CD14-positive monocyte (primary cell): ENCODE measurements at regions not wholly inside any gene's neighbourhood (a gene's known extent, or its start where the extent isn't known, plus 50 kb on each side); places are given as distances from the start of the nearest gene placed in this dataset.

Experiments
- DNase-seq, 3 donors: peaks; one replicate each; pipeline ENCODE4 v3.0.0-alpha.2; 2011 to 2022
- H2AFZ ChIP-seq: 2 replicates; pipeline ENCODE4 v1.6.0; 2012; ENCODE audit warnings: mild to moderate bottlenecking, low read depth, low read length, inconsistent platforms; ENCODE audit not compliant: insufficient read depth, poor library complexity, severe bottlenecking
- H3K27ac ChIP-seq, 2 donors: 1 replicate in 1 of 2; 2 replicates in 1 of 2; pipeline ENCODE4 v1.5.1; 2012 to 2013; ENCODE audit warnings: low read length in 2 of 2, control low read depth in 1 of 2, inconsistent platforms in 1 of 2, low read depth in 1 of 2, mild to moderate bottlenecking in 1 of 2
- H3K27me3 ChIP-seq, 2 donors: one replicate each; pipeline versions ENCODE4 v1.6.0 to v1.6.1; 2011 to 2013; ENCODE audit warnings: low read length in 2 of 2; ENCODE audit not compliant: control insufficient read depth in 2 of 2, insufficient read depth in 2 of 2
- H3K36me3 ChIP-seq, 2 donors: replicated peaks in 1 of 2; 1 replicate in 1 of 2; 2 replicates in 1 of 2; pipeline versions ENCODE4 v1.5.1 to v1.6.1; 2012 to 2013; ENCODE audit warnings: low read length in 2 of 2, control low read depth in 1 of 2, inconsistent platforms in 1 of 2, mild to moderate bottlenecking in 1 of 2; ENCODE audit not compliant: insufficient read depth in 2 of 2, control insufficient read depth in 1 of 2
- H3K4me1 ChIP-seq, 2 donors: 1 replicate in 1 of 2; 2 replicates in 1 of 2; pipeline versions ENCODE4 v1.5.1 to v1.6.1; 2012 to 2013; ENCODE audit warnings: low read length in 2 of 2, control low read depth in 1 of 2, inconsistent platforms in 1 of 2, mild to moderate bottlenecking in 1 of 2, moderate library complexity in 1 of 2; ENCODE audit not compliant: insufficient read depth in 2 of 2, control insufficient read depth in 1 of 2
- H3K4me2 ChIP-seq: replicated peaks from 2 replicates; pipeline ENCODE3; 2012; ENCODE audit warnings: low read length, moderate library complexity, mild to moderate bottlenecking; ENCODE audit not compliant: poor library complexity, severe bottlenecking; ENCODE audit errors: extremely low read depth
- H3K4me3 ChIP-seq, 3 experiments: fragments of 200-600 bp in 1 of 3; sonication (generic) in 1 of 3; replicated peaks in 1 of 3; 1 replicate in 2 of 3; 2 replicates in 1 of 3; pipeline ENCODE4 v1.5.1; 2011 to 2013; ENCODE audit warnings: low read length in 3 of 3, mild to moderate bottlenecking in 3 of 3, control low read depth in 2 of 3, low read depth in 2 of 3, inconsistent platforms in 1 of 3, moderate library complexity in 1 of 3
- H3K79me2 ChIP-seq: 2 replicates; pipeline ENCODE4 v1.6.0; 2012; ENCODE audit warnings: mild to moderate bottlenecking, control low read depth, inconsistent platforms, low read length, moderate library complexity; ENCODE audit not compliant: insufficient read depth
- H3K9ac ChIP-seq: 2 replicates; pipeline ENCODE4 v1.6.0; 2017; ENCODE audit warnings: low read length, mild to moderate bottlenecking; ENCODE audit not compliant: insufficient read depth, poor library complexity, severe bottlenecking
- H3K9me3 ChIP-seq, 2 donors: replicated peaks in 1 of 2; 1 replicate in 1 of 2; 2 replicates in 1 of 2; pipeline versions ENCODE4 v1.5.1 to v1.6.1; 2012 to 2013; ENCODE audit warnings: low read length in 2 of 2, control low read depth in 1 of 2; ENCODE audit not compliant: control insufficient read depth in 1 of 2, insufficient read depth in 1 of 2
- H4K20me1 ChIP-seq: 2 replicates; pipeline ENCODE4 v1.6.0; 2012; ENCODE audit warnings: mild to moderate bottlenecking, low read length, control low read depth, moderate library complexity; ENCODE audit not compliant: insufficient read depth
- H3K27ac Mint-ChIP-seq, 7 donors: one replicate each; pipeline ENCODE4 v1.8.0; 2020; ENCODE audit warnings: mild to moderate bottlenecking in 7 of 7, mixed read lengths in 7 of 7, moderate library complexity in 6 of 7, inconsistent platforms in 2 of 7
- H3K27me3 Mint-ChIP-seq, 3 donors: one replicate each; pipeline ENCODE4 v1.8.0; 2021 to 2022; ENCODE audit warnings: low read depth in 3 of 3, mild to moderate bottlenecking in 3 of 3, mixed read lengths in 3 of 3, moderate library complexity in 3 of 3, inconsistent platforms in 1 of 3
- H3K36me3 Mint-ChIP-seq, 2 donors: one replicate each; pipeline ENCODE4 v1.8.0; 2020; ENCODE audit warnings: mixed read lengths in 2 of 2, inconsistent platforms in 1 of 2, mild to moderate bottlenecking in 1 of 2
- H3K4me1 Mint-ChIP-seq: one replicate; pipeline ENCODE4 v1.8.0; 2020; ENCODE audit warnings: mild to moderate bottlenecking, mixed read lengths
- H3K4me3 Mint-ChIP-seq, 2 donors: one replicate each; pipeline ENCODE4 v1.8.0; 2020; ENCODE audit warnings: mild to moderate bottlenecking in 2 of 2, mixed read lengths in 2 of 2, moderate library complexity in 1 of 2
- H3K9me3 Mint-ChIP-seq, 7 donors: one replicate each; pipeline ENCODE4 v1.8.0; 2020 to 2022; ENCODE audit warnings: mixed read lengths in 7 of 7, mild to moderate bottlenecking in 6 of 7, moderate library complexity in 6 of 7, inconsistent platforms in 2 of 7
- CTCF ChIP-seq: fragments of 200-600 bp; IDR thresholded peaks from one replicate; pipeline ENCODE4 v1.8.0; 2022; ENCODE audit warnings: antibody characterized with exemption, mild to moderate bottlenecking
- WGBS: methylation state at CpG from one replicate; pipeline ENCODE4 v1.1.5; 2013; ENCODE audit warnings: missing lambda C conversion rate; ENCODE audit not compliant: insufficient coverage; 5-methylcytosine and 5-hydroxymethylcytosine counted together
- intact Hi-C, 2 donors: fragments of 100-400 bp; cut with micrococcal nuclease; formaldehyde crosslinking; loops; one replicate each; pipeline versions ENCODE4 v1.15.0 to v1.15.1; 2023

DNA sequence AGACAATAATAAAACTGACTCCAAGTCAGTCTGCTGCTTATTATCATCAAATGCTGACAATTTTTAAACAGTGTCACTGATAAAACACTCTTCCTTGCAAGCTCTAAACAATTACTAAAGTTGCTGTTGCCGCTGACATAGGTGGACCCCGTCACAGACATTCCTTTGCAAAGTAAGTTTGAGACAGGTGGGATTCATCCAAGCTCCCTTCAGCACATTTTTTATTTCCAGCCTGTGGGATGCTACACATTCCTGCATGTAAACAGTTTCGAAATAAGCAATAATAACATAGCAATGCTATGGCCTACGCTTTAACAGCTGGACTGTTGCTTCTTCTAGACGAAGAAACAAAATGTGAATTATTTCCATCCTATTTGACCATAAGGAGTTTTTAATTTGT, 85.4 kb upstream of the HIF1A start:
- TF ChIP-seq CTCF, result no peak

GRCh38 chr14:61610900-61611299, 84.4 kb upstream of the HIF1A start:
- intact Hi-C loops, result no loop called here
- H3K27ac Mint-ChIP-seq, result no peak overlapping the region
- H3K4me1 Mint-ChIP-seq, result peaks cover 7% of the 10 kb centered on the region
- TF ChIP-seq CTCF, result no peak
- Histone ChIP-seq H3K9me3 (no peaks in the 10 kb centered on the region), H3K27ac (no peak overlapping the region), H3K4me1 (no peaks in the 10 kb centered on the region), H2AFZ (no peak overlapping the region), H3K79me2 (no peaks in the 10 kb centered on the region), H3K9ac (no peak overlapping the region), H3K4me2 (no peak overlapping the region), H3K36me3 (no peaks in the 10 kb centered on the region), H3K4me3 (no peak overlapping the region), H4K20me1 (no peaks in the 10 kb centered on the region), H3K27me3 (no peaks in the 10 kb centered on the region)
- 100% methylated on average over 1 of the region's 2 CpGs for WGBS
- peaks cover 0 to 1% (median 0%) of the 10 kb centered on the region in 3 donors for H3K27me3 Mint-ChIP-seq
- DNase-seq, result no peak
- no peak overlapping the region for H3K4me3 Mint-ChIP-seq
- H3K36me3 Mint-ChIP-seq, result no peaks in the 10 kb centered on the region
- no peaks in the 10 kb centered on the region for H3K9me3 Mint-ChIP-seq

More for the DNA sequence above, 85.4 kb upstream of the HIF1A start:
- WGBS, result no CpG with 5 or more reads among the region's 5 CpGs
- Mint-ChIP-seq H3K9me3 (no peaks in the 10 kb centered on the region), H3K27me3 (peaks cover 0 to 1% (median 0%) of the 10 kb centered on the region in 3 donors), H3K27ac (no peak overlapping the region), H3K4me1 (peaks cover 7% of the 10 kb centered on the region), H3K4me3 (no peak overlapping the region), H3K36me3 (no peaks in the 10 kb centered on the region)
- Histone ChIP-seq H3K36me3 (no peaks in the 10 kb centered on the region), H3K27ac (no peak overlapping the region), H3K79me2 (no peaks in the 10 kb centered on the region), H4K20me1 (no peaks in the 10 kb centered on the region), H2AFZ (no peak overlapping the region), H3K9ac (no peak overlapping the region), H3K4me3 (no peak overlapping the region), H3K27me3 (no peaks in the 10 kb centered on the region), H3K4me2 (no peak overlapping the region), H3K4me1 (no peaks in the 10 kb centered on the region), H3K9me3 (no peaks in the 10 kb centered on the region)
- no peak for DNase-seq
- intact Hi-C loops, result no loop called here
